ENCODE measurements at regions not wholly inside any gene's neighbourhood (a gene's known extent, or its start where the extent isn't known, plus 50 kb on each side); places are given as distances from the start of the nearest gene placed in this dataset.

DNA sequence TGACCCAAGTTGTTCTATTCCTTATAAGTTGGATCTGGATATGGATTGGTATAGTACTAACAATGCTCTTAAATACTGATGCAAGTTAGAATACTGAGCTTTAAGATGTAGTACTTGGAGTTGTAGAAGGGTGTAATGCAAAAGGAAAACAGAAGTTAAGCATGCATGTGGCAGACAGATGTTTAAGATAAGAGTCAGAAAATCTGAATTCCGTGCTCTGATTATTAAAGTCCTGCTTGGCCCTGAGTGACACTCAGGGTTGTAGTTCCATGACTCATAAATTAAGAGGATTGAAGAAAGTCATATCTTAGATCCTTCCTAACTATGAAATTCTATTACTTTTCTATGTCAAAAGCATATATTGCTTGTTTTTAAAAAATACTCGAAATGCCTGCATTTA, 250.6 kb downstream of the RPRM start:
- H3K4me3 ChIP-seq (ENCODE audit: low read length) = no peak overlapping the region
- H3K27me3 Mint-ChIP-seq (ENCODE audit: low read depth in 2 of 2) = no peaks in the 10 kb centered on the region
- intact Hi-C loops (cut with micrococcal nuclease) = no loop called here
- no peak overlapping the region for H3K4me3 Mint-ChIP-seq
- ATAC-seq (no peak), DNase-seq (no peak)
- H3K27me3 ChIP-seq (ENCODE audit: control insufficient read depth, insufficient read depth, low read length) = no peaks in the 10 kb centered on the region
- no peaks in the 10 kb centered on the region for H3K4me1 ChIP-seq (ENCODE audit: control insufficient read depth, insufficient read depth, low read length)
- no peak overlapping the region for H3K27ac ChIP-seq (ENCODE audit: low read length)
- no peak overlapping the region for H3K27ac Mint-ChIP-seq
- WGBS (ENCODE audit: insufficient coverage) = 55% methylated on average over 2 of the region's 2 CpGs
- peaks cover 12% of the 10 kb centered on the region in 2 donors for H3K9me3 Mint-ChIP-seq
- H3K4me1 Mint-ChIP-seq = no peaks in the 10 kb centered on the region
- TF ChIP-seq CTCF (IDR thresholded peaks at IDR 0.05) = no peak
- no peaks in the 10 kb centered on the region for H3K36me3 Mint-ChIP-seq
- H3K36me3 ChIP-seq (ENCODE audit: control insufficient read depth, insufficient read depth, low read length) = no peaks in the 10 kb centered on the region
- no peaks in the 10 kb centered on the region for H3K9me3 ChIP-seq (ENCODE audit: control insufficient read depth, insufficient read depth, low read length)

GRCh38 chr2:153222231-153223165, 256.1 kb downstream of the RPRM start:
- H3K27me3 Mint-ChIP-seq (ENCODE audit: low read depth in 2 of 2) = no peaks in the 10 kb centered on the region

DNA sequence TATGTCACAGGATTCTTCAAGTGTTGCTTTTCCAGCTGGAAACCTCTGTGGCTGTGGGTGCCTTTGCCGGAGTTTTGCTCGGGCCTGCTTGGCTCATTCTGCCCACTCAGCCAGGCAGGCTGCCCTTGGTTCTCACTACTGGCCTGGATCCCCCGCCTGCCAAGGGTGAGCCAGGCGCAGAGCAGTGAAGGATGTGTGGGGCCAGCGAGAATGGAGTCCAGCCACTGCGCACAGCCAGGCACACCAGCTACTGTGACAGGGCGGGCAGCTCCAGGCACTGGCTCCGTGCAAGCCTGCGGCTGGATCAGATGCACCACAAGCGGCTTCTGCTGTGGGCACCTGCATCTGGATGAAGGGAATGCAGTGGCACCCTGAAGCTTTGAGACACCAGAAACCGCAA, 257.1 kb downstream of the RPRM start:
- no peak for ATAC-seq
- no peak overlapping the region for H3K4me3 ChIP-seq (ENCODE audit: low read length)
- no peak overlapping the region for H3K27ac ChIP-seq (ENCODE audit: low read length)
- peaks cover 7% of the 10 kb centered on the region for H3K9me3 ChIP-seq (ENCODE audit: control insufficient read depth, insufficient read depth, low read length)
- H3K4me3 Mint-ChIP-seq = no peak overlapping the region
- H3K36me3 ChIP-seq (ENCODE audit: control insufficient read depth, insufficient read depth, low read length) = no peaks in the 10 kb centered on the region
- WGBS (ENCODE audit: insufficient coverage) = 96% methylated on average over 11 of the region's 11 CpGs
- H3K36me3 Mint-ChIP-seq = no peaks in the 10 kb centered on the region
- no peak for TF ChIP-seq CTCF (IDR thresholded peaks at IDR 0.05)
- DNase-seq = no peak
- H3K27me3 ChIP-seq (ENCODE audit: control insufficient read depth, insufficient read depth, low read length) = no peaks in the 10 kb centered on the region
- peaks cover 11 to 12% of the 10 kb centered on the region in 2 donors for H3K9me3 Mint-ChIP-seq
- H3K4me1 Mint-ChIP-seq = no peaks in the 10 kb centered on the region
- intact Hi-C loops (cut with micrococcal nuclease) = no loop called here
- H3K27ac Mint-ChIP-seq = no peak overlapping the region
- no peaks in the 10 kb centered on the region for H3K27me3 Mint-ChIP-seq (ENCODE audit: low read depth in 2 of 2)
- no peaks in the 10 kb centered on the region for H3K4me1 ChIP-seq (ENCODE audit: control insufficient read depth, insufficient read depth, low read length)

More at GRCh38 chr2:153222231-153223165, 256.1 kb downstream of the RPRM start:
- WGBS (ENCODE audit: insufficient coverage) = 95% methylated on average over 23 of the region's 27 CpGs
- no peaks in the 10 kb centered on the region for H3K4me1 ChIP-seq (ENCODE audit: control insufficient read depth, insufficient read depth, low read length)
- no peaks in the 10 kb centered on the region for H3K27me3 ChIP-seq (ENCODE audit: control insufficient read depth, insufficient read depth, low read length)
- H3K9me3 ChIP-seq (ENCODE audit: control insufficient read depth, insufficient read depth, low read length) = peaks cover 7% of the 10 kb centered on the region
- ATAC-seq (no peak), DNase-seq (no peak)
- no peak overlapping the region for H3K27ac Mint-ChIP-seq
- no peaks in the 10 kb centered on the region for H3K36me3 Mint-ChIP-seq
- no peak overlapping the region for H3K27ac ChIP-seq (ENCODE audit: low read length)
- no peak overlapping the region for H3K4me3 ChIP-seq (ENCODE audit: low read length)
- H3K4me1 Mint-ChIP-seq = no peaks in the 10 kb centered on the region
- H3K36me3 ChIP-seq (ENCODE audit: control insufficient read depth, insufficient read depth, low read length) = no peaks in the 10 kb centered on the region
- intact Hi-C loops (cut with micrococcal nuclease) = no loop called here
- no peak overlapping the region for H3K4me3 Mint-ChIP-seq
- TF ChIP-seq CTCF (IDR thresholded peaks at IDR 0.05) = no peak
- H3K9me3 Mint-ChIP-seq = peaks cover 11 to 15% of the 10 kb centered on the region in 2 donors
